IMR-90 (cell line): ENCODE measurements at regions not wholly inside any gene's neighbourhood (a gene's known extent, or its start where the extent isn't known, plus 50 kb on each side); places are given as distances from the start of the nearest gene placed in this dataset.

Experiments used
- ATAC-seq: fragments of 200-7000 bp; cut with Tn5 transposase; 2 replicates; pipeline ENCODE4 v1.9.1; 2020; ENCODE audit warnings: low read depth, mild to moderate bottlenecking, moderate library complexity
- BruUV-seq: library from RNA; stranded (reverse); fragments of 400-500 nt; replicated peaks from 2 replicates; lab custom pipeline; 2021; lab: Mats Ljungman, UMichigan
- CTCF ChIA-PET: fragments of 300-600 bp; formaldehyde crosslinking; extraction: SDS; loops from one replicate; lab custom pipeline; 2021; ENCODE audit warnings: antibody characterized with exemption; lab: Yijun Ruan, JAX
- POLR2A ChIA-PET: fragments of 300-600 bp; sonication (Branson Sonifier 250); formaldehyde crosslinking; loops from one replicate; lab custom pipeline; 2022; ENCODE audit warnings: antibody characterized with exemption; ENCODE audit not compliant: unreplicated experiment; lab: Charles Lee
- DNase-seq: peaks from one replicate; pipeline ENCODE4 v3.0.0; 2013
- H2AFZ ChIP-seq: replicated peaks from 2 replicates; pipeline ENCODE3; 2013; ENCODE audit warnings: low read length, mild to moderate bottlenecking; ENCODE audit not compliant: poor library complexity
- H2AK5ac ChIP-seq: 2 replicates; pipeline ENCODE4 v1.6.1; 2013; ENCODE audit warnings: low read depth, low read length, inconsistent platforms
- H2AK9ac ChIP-seq: replicated peaks from 2 replicates; pipeline ENCODE3; 2013; ENCODE audit warnings: mild to moderate bottlenecking, low read depth, low read length, moderate library complexity; ENCODE audit not compliant: poor library complexity
- H2BK120ac ChIP-seq: 2 replicates; pipeline ENCODE4 v1.6.1; 2013; ENCODE audit warnings: low read depth, low read length, inconsistent platforms
- H2BK15ac ChIP-seq: 3 replicates; pipeline ENCODE4 v1.6.1; 2013; ENCODE audit warnings: low read depth, low read length, inconsistent platforms
- H2BK20ac ChIP-seq: 2 replicates; pipeline ENCODE4 v1.6.1; 2013; ENCODE audit warnings: low read depth, mild to moderate bottlenecking, inconsistent platforms, low read length, moderate library complexity
- H2BK5ac ChIP-seq: 2 replicates; pipeline ENCODE4 v1.6.1; 2013; ENCODE audit warnings: mild to moderate bottlenecking, low read depth, low read length, inconsistent platforms; ENCODE audit not compliant: poor library complexity, severe bottlenecking
- H3K14ac ChIP-seq: replicated peaks from 2 replicates; pipeline ENCODE4 v1.6.1; 2013; ENCODE audit warnings: low read depth, low read length, inconsistent platforms
- H3K18ac ChIP-seq: 2 replicates; pipeline ENCODE4 v1.6.1; 2013; ENCODE audit warnings: low read depth, low read length, control low read depth
- H3K23ac ChIP-seq: 2 replicates; pipeline ENCODE4 v1.6.1; 2013; ENCODE audit warnings: low read depth, low read length, inconsistent platforms
- H3K27ac ChIP-seq: 2 replicates; pipeline ENCODE4 v1.5.1; 2013; ENCODE audit warnings: mild to moderate bottlenecking, control low read depth, low read length; ENCODE audit not compliant: insufficient read depth
- H3K27me3 ChIP-seq: 2 replicates; pipeline ENCODE4 v1.6.1; 2013; ENCODE audit warnings: low read length; ENCODE audit not compliant: control insufficient read depth, insufficient read depth
- H3K36me3 ChIP-seq: 2 replicates; pipeline ENCODE4 v1.6.1; 2013; ENCODE audit warnings: low read length, mixed read lengths; ENCODE audit not compliant: control insufficient read depth, insufficient read depth
- H3K4ac ChIP-seq: 2 replicates; pipeline ENCODE4 v1.6.1; 2013; ENCODE audit warnings: low read depth, low read length, inconsistent platforms
- H3K4me1 ChIP-seq: 2 replicates; pipeline ENCODE4 v1.6.1; 2013; ENCODE audit warnings: low read length, mixed read lengths; ENCODE audit not compliant: control insufficient read depth, insufficient read depth
- H3K4me2 ChIP-seq: 2 replicates; pipeline ENCODE4 v1.6.1; 2013; ENCODE audit warnings: low read depth, mild to moderate bottlenecking, control low read depth, low read length, moderate library complexity
- H3K4me3 ChIP-seq: 2 replicates; pipeline ENCODE4 v1.5.1; 2013; ENCODE audit warnings: low read depth, mild to moderate bottlenecking, control low read depth, low read length, moderate library complexity; ENCODE audit not compliant: insufficient read depth
- H3K56ac ChIP-seq: 2 replicates; pipeline ENCODE4 v1.6.1; 2013; ENCODE audit warnings: low read length, inconsistent platforms; ENCODE audit not compliant: insufficient read depth; ENCODE audit errors: extremely low read depth
- H3K79me1 ChIP-seq, 2 experiments: 2 replicates each; pipeline ENCODE4 v1.6.1; 2013; ENCODE audit warnings: low read length in 2 of 2, inconsistent platforms in 1 of 2, low read depth in 1 of 2
- H3K9ac ChIP-seq: 2 replicates; pipeline ENCODE4 v1.6.1; 2013; ENCODE audit warnings: low read depth, low read length, control low read depth
- H3K9me1 ChIP-seq: 2 replicates; pipeline ENCODE4 v1.6.1; 2013; ENCODE audit warnings: low read length, inconsistent platforms; ENCODE audit not compliant: insufficient read depth
- H3K9me3 ChIP-seq: 2 replicates; pipeline ENCODE4 v1.6.1; 2013; ENCODE audit warnings: low read length; ENCODE audit not compliant: control insufficient read depth, insufficient read depth
- H4K20me1 ChIP-seq: 2 replicates; pipeline ENCODE4 v1.6.1; 2013; ENCODE audit warnings: low read length, inconsistent platforms; ENCODE audit not compliant: insufficient read depth
- H4K5ac ChIP-seq: 2 replicates; pipeline ENCODE4 v1.6.1; 2013; ENCODE audit warnings: mild to moderate bottlenecking, low read depth, low read length, control low read depth
- H4K8ac ChIP-seq, 2 experiments: 2 replicates each; pipeline ENCODE4 v1.6.1; 2013; ENCODE audit warnings: low read depth in 2 of 2, low read length in 2 of 2, control low read depth in 1 of 2, inconsistent platforms in 1 of 2
- H4K91ac ChIP-seq: 2 replicates; pipeline ENCODE4 v1.6.1; 2013; ENCODE audit warnings: low read depth, low read length, inconsistent platforms; ENCODE audit not compliant: insufficient read depth
- BHLHE40 ChIP-seq: fragments of 150-350 bp; IDR thresholded peaks from 2 replicates; pipeline ENCODE4 v1.6.1; 2016; ENCODE audit warnings: mild to moderate bottlenecking, low read depth, low read length
- CEBPB ChIP-seq: IDR thresholded peaks from 2 replicates; pipeline ENCODE4 v1.6.1; 2012; ENCODE audit warnings: low read depth, low read length, improper control_type of control experiment
- CTCF ChIP-seq: conservative IDR thresholded peaks from 2 replicates; pipeline ENCODE4 v1.5.1; 2012; ENCODE audit warnings: mild to moderate bottlenecking, low read depth, low read length, improper control_type of control experiment
- FOS ChIP-seq: fragments of 150-350 bp; IDR thresholded peaks from 2 replicates; pipeline ENCODE4 v1.6.1; 2016; ENCODE audit warnings: low read depth, low read length
- NFE2L2 ChIP-seq: fragments of 150-350 bp; IDR thresholded peaks from 2 replicates; pipeline ENCODE4 v1.6.1; 2016; ENCODE audit warnings: low read depth, mild to moderate bottlenecking, low read length
- POLR2A ChIP-seq: IDR thresholded peaks from 2 replicates; pipeline ENCODE4 v1.6.1; 2012; ENCODE audit warnings: mild to moderate bottlenecking, low read depth, low read length
- RAD21 ChIP-seq: IDR thresholded peaks from 2 replicates; pipeline ENCODE4 v1.6.1; 2012; ENCODE audit warnings: low read length, improper control_type of control experiment
- RCOR1 ChIP-seq: IDR thresholded peaks from 2 replicates; pipeline ENCODE4 v1.6.1; 2012; ENCODE audit warnings: mild to moderate bottlenecking, low read length, improper control_type of control experiment; ENCODE audit not compliant: insufficient replicate concordance
- RFX5 ChIP-seq: IDR thresholded peaks from 2 replicates; pipeline ENCODE4 v1.8.0; 2012; ENCODE audit warnings: low read depth, mild to moderate bottlenecking, low read length, moderate library complexity
- WGBS, 2 experiments: methylation state at CpG; one replicate each; pipeline versions ENCODE4 v1.1.5 to v1.1.7; 2013; ENCODE audit warnings: missing lambda C conversion rate in 2 of 2; ENCODE audit not compliant: insufficient read length in 1 of 2; ENCODE audit errors: extremely low coverage in 2 of 2; 5-methylcytosine and 5-hydroxymethylcytosine counted together
- dilution Hi-C: fragments of 300-500 bp; cut with HindIII; formaldehyde crosslinking; loops from one replicate; pipeline ENCODE4 v1.14.3; 2018; ENCODE audit warnings: low sequenced_read_pairs; ENCODE audit not compliant: unreplicated experiment
- in situ Hi-C: fragments of 300-500 bp; cut with MboI; formaldehyde crosslinking; loops from 3 replicates; pipeline ENCODE4 v1.14.3; 2019; ENCODE audit warnings: low sequenced_read_pairs, inconsistent platforms, mixed read lengths
- intact Hi-C: fragments of 100-400 bp; cut with micrococcal nuclease; formaldehyde crosslinking; loops from 2 replicates; pipeline ENCODE4 v1.10.0; 2022

- Histone ChIP-seq H3K18ac (no peak overlapping the region), H3K36me3 (no peaks in the 10 kb centered on the region), H3K27me3 (no peaks in the 10 kb centered on the region), H3K9ac (no peak overlapping the region), H2BK5ac (no peak overlapping the region), H3K27ac (no peak overlapping the region), H3K14ac (no peak overlapping the region), H3K9me1 (no peaks in the 10 kb centered on the region), H3K4me2 (no peak overlapping the region), H2AK5ac (no peak overlapping the region), H4K5ac (no peak overlapping the region), H2AFZ (no peak overlapping the region), H2BK15ac (no peak overlapping the region), H2AK9ac (no peak overlapping the region), H2BK120ac (no peak overlapping the region), H4K91ac (no peak overlapping the region), H3K4me1 (no peaks in the 10 kb centered on the region), H3K9me3 (no peaks in the 10 kb centered on the region), H3K23ac (no peak overlapping the region), H4K20me1 (no peaks in the 10 kb centered on the region), H3K79me1 (no peaks in the 10 kb centered on the region), H2BK20ac (no peak overlapping the region), H4K8ac (no peak overlapping the region), H3K4me3 (no peak overlapping the region), H3K56ac (no peak overlapping the region), H3K4ac (no peak overlapping the region)
- no peak for ATAC-seq
- in situ Hi-C loops (no loop called here), intact Hi-C loops (no loop called here), dilution Hi-C loops (no loop called here)
- ChIA-PET POLR2A (no interaction called here), CTCF (no interaction called here)
- DNase-seq, result no peak
- no peak for TF ChIP-seq POLR2A
- no peak for TF ChIP-seq CEBPB
- TF ChIP-seq RAD21, result no peak
- no peak for TF ChIP-seq FOS
- TF ChIP-seq RFX5, result no peak
- no peak for TF ChIP-seq RCOR1
- TF ChIP-seq CTCF, result no peak
- no peak for TF ChIP-seq NFE2L2
- TF ChIP-seq BHLHE40, result no peak
- WGBS, 2 experiments, result no CpG with 5 or more reads among the region's 2 CpGs
- BruUV-seq, result no TSS peak
These were observed 1355.0 kb downstream of the OLFM4 start for GRCh38 chr13:54383604-54384003.
